ENCODE measurements at regions not wholly inside any gene's neighbourhood (a gene's known extent, or its start where the extent isn't known, plus 50 kb on each side); places are given as distances from the start of the nearest gene placed in this dataset.

DNA sequence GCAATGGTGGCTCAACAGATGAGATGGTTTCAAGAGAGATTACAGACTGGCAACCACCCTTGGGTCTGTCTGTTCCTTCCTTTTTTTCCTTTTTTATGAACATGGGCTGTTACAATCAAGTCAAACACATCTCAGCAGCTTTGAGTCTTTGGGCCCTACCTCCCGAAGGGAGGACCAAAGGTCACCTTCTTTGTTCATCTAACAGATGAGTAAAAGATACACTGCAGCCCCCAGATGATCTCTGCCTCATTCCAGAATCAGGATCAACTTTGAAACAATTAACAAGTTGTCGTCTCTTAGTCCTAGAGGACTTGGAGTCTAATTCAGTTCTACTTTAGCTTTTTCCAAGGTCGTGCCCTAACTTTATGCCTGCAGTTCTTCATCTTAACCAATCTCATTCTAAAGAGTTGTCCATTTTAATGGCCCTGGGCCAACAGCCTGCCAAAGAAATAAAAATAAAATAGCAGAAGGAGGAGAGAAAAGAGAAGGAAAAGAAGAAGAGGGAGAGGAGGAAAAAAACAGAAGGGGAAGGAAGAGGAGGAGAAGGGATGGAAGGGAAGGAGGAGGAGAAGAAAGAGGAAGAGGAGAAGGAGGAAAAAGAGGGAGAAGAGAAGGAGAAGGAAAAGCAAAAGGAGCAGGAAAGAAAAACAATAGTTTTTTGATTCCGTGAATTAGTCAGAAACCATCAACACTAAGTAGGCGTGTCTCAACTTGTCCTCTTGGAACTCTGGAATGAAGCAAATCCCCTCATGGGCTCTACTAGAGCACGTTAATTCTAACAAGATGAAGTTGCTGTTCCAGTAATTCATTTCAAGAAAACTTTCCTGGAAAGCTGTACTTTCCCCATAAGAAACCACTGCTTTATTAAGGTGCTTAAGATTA lies 281.2 kb downstream of the FOXO1 start:
- in situ Hi-C loops (cut with MboI; ENCODE audit: low pct_unique_long_range_greater_than_20kb, low sequenced_read_pairs): no loop called here
- no peak for DNase-seq

DNA sequence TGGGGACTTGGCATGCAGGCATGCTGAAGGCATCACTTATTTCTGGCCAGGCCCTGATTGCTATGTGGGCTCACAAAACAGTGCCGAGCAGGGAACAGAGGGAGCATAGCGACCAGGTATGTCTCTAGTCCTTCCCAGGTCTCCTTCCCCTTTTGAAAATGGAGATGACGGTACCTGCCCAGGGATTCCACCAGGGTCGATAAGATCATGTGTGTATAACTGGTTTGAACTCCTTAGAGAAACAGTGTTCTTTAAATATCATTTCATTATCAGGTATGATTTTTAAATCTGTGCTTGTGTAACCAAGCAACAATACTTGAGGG lies 280.6 kb downstream of the FOXO1 start:
- no peak for DNase-seq
- in situ Hi-C loops (cut with MboI; ENCODE audit: low pct_unique_long_range_greater_than_20kb, low sequenced_read_pairs): no loop called here

DNA sequence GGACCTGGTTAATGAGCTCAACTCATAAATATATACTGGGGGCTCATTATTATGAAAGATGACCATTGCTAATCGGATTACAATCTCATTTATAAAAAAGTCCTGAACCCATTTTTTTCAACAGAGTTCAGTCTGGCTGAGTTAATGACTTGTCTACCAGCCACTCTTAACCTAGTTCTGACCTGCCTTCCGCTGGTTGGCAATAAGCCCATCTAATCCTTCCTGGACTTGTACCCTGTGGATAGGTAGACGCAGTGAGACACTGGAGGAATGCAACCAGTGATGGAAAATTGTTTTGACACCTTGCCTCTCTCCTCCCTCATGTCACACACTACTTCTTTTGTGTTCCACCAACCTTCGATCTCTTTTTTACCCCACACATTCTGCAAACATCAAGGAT lies 279.9 kb downstream of the FOXO1 start:
- DNase-seq: no peak
- in situ Hi-C loops (cut with MboI; ENCODE audit: low pct_unique_long_range_greater_than_20kb, low sequenced_read_pairs): no loop called here

DNA sequence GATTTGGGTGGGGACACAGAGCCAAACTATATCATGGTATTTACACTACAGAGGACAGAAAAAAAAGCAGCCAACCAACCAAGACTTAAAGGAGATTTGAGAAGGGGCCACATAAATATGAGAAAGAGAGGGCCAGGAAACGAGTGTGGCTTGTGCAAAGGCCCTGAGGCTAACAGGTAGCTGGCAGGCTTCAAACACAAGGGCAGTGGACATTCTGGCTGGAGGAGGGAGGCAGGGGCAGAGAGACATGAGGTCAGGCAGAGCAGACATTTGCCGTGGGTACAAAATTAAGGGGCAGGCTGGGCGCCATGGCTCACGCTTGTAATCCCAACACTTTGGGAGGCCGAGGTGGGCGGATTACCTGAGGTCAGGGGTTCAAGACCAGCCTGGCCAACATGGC lies 278.7 kb downstream of the FOXO1 start:
- DNase-seq: no peak
- in situ Hi-C loops (cut with MboI; ENCODE audit: low pct_unique_long_range_greater_than_20kb, low sequenced_read_pairs): no loop called here

DNA sequence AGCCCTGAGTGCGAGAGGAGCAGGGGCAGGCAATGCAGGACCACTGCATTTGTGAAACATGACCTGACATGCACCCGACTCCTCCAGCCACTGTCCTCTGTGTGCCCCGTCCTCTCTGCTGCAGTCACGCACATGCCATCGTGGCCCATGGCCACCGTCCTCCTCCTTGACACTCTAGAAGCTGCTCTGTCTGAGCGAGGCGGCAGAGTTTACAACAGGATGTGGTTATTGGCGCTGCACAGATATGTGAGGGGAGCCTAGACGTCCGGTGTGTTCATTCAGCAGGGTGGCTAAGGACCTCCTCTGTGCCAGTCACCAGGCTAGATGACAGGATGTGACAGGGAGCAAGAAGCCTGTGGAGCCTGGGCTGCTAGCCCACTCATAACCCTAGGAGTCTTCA lies 277.8 kb downstream of the FOXO1 start:
- peak; percentile 89 for DNase-seq
- in situ Hi-C loops (cut with MboI; ENCODE audit: low pct_unique_long_range_greater_than_20kb, low sequenced_read_pairs): no loop called here

DNA sequence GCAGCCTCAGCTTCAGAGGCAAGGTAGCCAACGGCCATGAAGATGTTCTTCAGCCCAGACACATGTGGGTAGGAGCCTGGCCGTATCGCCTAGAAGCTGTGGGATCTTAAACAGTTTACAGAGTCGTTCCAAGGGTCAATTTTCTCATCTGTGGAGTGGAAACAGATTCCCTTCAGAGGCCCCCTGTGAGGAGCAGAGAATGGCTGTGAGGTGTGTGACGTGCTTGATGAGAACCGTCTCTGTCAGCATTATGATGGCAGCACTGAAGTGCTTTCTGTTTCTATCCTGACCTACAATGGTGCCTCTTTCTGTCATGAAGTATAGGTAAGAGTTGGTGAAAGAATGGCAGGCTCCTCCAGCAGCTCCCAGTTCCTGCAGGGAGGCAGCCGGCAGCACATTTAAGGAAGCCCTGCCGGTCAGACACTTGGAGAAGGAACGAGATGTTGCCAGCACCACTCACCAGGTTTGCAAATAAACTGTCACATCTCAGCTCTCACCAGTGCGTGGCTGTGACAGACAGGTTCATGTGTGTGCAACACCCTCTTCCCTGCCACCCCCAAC lies 277.3 kb downstream of the FOXO1 start:
- in situ Hi-C loops (cut with MboI; ENCODE audit: low pct_unique_long_range_greater_than_20kb, low sequenced_read_pairs): no loop called here

DNA sequence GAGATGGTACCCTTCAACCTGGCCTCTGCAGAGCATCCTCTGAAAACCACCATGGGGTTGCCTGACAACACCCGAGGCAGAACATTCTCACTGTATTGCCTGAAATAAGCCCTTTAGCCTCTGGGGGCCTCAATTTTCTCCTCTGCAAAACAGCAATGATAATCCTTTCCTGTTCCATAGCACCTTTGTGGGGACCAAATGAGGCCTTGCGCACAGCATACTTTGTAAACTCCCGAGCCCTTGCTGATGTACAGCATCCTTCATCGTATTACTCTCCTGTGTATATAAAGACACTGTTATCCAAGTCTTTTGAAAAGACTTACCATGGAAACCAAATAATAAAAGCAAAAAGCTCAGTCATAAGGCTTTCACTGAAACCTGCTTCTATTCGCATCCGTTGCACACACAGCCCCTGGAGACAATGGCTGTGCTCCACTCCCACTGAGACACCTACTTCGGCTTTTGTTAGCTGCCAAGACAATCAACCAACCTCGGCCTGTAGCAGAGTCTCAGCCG lies 276.0 kb downstream of the FOXO1 start:
- in situ Hi-C loops (cut with MboI; ENCODE audit: low pct_unique_long_range_greater_than_20kb, low sequenced_read_pairs): no loop called here
- no peak for DNase-seq

More for the DNA sequence above, 277.3 kb downstream of the FOXO1 start:
- peak; percentile 19 for DNase-seq

DNA sequence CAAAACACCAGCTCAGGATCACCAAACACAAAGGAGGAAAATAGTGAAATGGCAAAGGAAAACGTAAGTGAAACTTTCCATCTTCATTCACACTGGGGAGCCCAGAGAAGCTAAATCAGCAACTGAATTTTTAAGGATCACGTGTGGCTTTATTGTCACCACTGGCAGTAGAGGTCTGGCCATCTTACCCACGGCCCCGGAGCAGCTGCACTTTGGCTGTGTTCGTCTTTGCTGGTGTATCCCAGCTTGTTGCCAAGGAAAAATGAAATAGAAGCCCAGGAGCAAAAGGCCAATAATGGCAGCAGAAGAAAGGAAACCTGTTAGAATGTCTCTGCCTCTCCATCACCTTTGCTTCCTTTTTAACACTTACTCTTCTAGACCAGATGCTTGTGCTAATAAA lies 274.7 kb downstream of the FOXO1 start:
- no peak for DNase-seq
- in situ Hi-C loops (cut with MboI; ENCODE audit: low pct_unique_long_range_greater_than_20kb, low sequenced_read_pairs): no loop called here

DNA sequence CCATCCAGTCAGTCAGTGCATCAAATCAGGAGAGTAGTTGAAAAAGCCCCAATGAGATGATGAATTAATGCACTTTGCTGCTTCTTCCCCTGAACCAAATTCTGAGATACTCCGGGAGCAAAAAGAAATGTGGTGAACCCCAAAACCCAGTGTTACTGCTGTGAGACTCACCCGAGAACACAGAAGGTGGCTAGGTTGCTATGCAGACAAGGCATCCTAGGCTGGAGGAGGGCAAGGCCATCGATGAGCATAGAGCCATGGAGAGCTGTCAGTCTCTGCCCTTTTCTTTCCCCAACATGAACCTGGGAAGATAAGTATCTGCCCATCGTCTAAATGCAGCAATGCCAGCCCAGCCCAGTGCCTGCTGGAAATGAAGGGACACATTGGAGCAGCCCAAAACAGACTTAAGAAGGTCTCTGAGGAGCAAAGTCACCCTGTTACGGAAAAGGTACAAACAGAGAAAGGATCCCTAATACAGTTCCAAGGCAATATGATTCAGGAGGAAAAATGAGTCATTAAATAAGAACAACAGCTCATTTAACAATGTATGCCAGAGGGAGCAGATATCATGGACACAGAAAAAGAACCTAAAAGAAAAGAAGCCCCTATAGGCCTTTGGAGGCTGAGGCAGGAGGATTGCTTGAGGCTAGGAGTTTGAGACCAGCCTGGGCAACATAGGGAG lies 272.0 kb downstream of the FOXO1 start:
- DNase-seq: no peak
- in situ Hi-C loops (cut with MboI; ENCODE audit: low pct_unique_long_range_greater_than_20kb, low sequenced_read_pairs): no loop called here

DNA sequence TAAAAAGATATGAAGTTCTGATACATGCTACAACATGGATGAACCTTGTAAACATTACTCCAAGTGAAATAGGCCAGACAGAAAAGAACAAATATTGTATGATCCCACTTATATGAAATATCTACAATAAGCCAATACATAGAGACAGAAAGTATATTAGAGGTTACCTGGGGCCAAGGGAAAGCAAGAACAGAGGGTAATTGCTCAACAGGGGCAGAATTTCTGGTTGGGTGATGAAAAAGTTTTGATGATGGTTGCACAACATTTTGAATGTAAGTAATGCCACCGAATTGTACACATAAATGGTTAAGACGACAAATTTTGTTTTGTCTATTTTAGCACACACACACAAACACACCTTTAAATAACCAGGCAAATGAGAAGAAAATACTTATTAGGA lies 268.4 kb downstream of the FOXO1 start:
- DNase-seq: no peak
- in situ Hi-C loops (cut with MboI; ENCODE audit: low pct_unique_long_range_greater_than_20kb, low sequenced_read_pairs): no loop called here

DNA sequence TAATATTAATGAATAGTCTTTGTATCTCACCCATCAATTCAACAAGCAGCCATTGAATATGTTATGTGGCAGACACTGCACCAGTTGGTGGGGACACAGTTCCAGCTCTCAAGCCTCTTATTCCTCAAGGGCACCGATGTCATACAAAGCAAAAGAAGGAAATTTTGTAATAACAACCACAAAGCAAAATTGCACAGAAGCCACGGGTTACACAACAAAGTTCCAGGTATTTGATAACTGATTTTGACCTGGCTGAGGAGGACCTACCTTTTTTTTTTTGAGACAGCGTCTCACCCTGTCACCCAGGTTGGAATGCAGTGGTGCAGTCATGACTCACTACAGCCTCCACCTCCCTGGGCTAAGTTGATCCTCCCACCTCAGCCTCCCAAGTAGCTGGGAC lies 266.7 kb downstream of the FOXO1 start:
- no peak for DNase-seq
- in situ Hi-C loops (cut with MboI; ENCODE audit: low pct_unique_long_range_greater_than_20kb, low sequenced_read_pairs): no loop called here

DNA sequence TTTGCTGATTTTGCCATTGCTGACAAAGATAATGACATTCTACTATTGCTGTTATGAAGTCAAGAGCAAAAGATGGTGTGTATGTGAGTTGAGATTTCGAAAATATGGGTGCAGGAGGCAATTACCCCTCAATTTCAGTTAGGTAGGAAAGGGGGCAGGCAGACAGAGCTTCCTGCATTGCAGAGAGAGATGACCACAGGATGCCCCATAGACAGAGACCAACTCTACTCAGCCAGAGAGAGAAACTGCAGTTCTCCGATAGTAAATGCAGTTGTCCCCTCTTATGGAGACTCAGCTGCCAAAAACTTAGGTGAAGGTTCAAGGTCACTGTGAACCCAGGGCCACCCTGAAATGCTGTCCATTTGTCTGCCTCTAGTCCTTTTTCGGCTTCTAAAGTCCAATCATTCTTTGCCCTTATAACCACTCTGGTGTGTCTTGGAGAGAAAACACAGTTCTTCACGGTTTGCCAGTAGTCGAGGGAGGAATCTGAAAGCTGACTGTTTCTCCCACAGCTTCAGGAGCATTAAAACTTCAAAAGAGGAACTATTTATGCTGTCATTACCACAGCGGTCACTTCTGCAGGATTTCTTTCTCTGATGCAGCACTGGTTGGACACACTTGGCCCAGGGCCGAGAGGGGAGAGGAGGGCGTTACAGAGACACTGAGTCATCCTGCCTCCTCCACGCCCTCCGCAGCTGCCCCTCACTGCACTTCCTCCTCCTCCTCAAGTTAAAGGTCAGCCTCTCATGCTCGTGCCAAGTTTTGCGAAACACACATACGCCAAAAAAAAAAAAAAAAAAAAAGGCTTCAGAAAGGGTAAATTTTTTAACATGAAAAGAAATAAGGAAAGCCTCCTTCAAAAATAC lies 264.3 kb downstream of the FOXO1 start:
- peak; percentile 99 for DNase-seq
- in situ Hi-C loops (cut with MboI; ENCODE audit: low pct_unique_long_range_greater_than_20kb, low sequenced_read_pairs): no loop called here

DNA sequence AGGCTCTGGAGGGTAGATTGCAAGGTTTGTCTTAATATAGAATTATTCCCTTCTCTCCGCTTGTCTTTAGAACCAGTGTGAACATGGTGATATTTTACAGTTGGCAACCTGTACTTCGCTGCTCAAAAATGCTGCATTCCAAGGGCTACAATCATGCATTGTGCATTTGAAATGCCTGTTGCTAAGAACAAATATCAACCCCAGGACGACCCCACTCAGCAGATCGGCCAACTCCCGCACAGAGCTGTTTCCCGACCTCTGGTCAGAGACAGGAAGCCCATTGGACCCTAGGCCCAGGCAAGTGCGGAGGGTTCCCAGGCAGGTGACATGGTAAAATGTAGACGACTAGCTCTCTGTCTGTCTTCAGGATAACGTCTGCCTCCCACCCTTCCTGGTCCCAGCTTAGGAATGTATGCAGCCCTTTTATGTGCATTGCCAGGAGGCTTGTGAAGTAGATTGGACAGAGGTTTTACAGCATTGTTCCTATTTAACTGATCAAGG lies 263.5 kb downstream of the FOXO1 start:
- in situ Hi-C loops (cut with MboI; ENCODE audit: low pct_unique_long_range_greater_than_20kb, low sequenced_read_pairs): no loop called here

DNA sequence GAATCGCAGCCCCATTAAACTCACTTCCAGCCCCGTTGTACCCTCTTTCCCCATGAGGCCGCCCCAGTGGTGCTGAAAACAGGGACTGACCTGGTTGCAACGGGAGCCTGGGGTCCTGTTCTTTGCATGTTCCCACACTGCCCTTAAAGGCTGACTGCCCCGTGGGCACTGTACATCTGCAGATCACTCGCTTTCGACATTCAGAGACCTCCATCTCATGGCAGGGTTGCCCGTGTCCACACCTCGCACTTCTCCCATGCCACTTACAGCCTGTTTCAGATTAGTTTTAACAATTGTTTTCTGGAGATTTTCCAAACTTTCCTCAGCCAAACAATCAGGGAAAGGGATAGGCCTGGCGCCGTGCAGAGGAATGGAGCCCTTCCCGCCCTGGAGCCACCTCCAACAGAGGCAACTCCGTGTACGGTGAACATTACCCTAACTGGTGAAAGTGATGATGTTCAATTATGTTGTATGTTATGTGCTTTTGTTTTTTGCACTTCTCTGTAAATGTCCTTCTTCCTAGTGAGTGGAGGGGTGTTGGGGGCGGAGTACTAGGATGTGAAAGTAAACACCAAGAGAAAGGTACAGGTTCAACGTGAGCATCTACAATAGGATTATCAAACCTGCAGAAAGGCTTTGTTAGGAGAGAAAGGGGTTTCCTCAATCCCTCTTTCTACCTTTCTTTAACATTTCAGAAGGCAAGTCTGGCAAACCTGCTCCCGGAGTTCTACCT lies 262.8 kb downstream of the FOXO1 start:
- in situ Hi-C loops (cut with MboI; ENCODE audit: low pct_unique_long_range_greater_than_20kb, low sequenced_read_pairs): no loop called here
- no peak for DNase-seq

More for the DNA sequence above, 263.5 kb downstream of the FOXO1 start:
- DNase-seq: no peak

DNA sequence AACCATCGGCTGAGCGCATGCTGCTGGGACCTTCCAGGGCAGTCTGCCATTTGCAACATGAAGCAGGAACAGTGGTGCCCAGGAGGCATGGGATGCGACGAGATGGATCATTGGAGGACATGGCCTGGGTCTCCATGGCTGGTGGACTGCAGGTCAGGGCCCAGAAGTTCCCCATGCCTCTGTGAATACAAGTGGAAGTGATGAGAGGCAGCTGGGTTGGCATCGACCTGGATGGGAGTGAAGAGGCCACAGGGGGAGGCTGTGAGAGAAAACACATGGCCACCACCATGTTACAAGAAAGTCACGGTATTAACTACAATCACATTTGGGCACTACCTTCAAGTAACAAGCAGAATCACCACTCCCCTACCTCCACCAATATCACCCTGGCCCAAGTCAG lies 262.0 kb downstream of the FOXO1 start:
- in situ Hi-C loops (cut with MboI; ENCODE audit: low pct_unique_long_range_greater_than_20kb, low sequenced_read_pairs): no loop called here
- no peak for DNase-seq

DNA sequence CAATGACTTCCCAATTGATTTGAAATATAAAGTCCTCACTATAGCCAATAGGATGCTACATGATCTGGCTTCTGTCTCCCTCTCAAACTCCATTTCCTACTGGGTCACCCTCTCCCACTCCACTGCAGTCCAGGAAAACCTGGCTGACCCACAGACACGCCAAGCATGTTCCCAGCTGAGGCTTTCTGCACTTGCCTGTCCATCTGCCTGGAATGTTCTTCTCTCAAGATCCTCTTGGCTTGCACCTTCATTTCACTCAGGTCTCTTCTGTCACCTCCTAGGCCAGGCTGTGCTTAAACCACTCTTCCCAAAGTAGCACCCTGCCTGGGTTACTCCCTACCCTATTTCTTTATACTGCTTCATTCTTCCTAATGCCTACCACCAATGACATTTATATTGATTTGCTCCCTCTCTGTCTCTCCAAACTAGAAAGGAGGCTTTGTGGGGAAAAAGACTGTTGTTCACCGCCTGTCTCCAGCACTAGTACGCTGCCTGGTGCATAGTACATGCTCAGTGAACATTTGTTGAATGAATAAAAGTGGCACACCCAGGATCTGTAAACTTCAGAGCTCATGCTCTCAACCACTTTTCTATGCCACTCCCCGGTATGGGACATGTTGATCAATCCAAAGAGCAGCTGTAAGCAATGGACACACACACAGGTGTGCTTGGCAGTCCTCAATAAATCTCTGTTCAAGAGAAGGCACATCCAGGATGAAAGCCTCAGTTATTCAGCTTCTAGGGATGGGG lies 261.3 kb downstream of the FOXO1 start:
- in situ Hi-C loops (cut with MboI; ENCODE audit: low pct_unique_long_range_greater_than_20kb, low sequenced_read_pairs): no loop called here
- no peak for DNase-seq

DNA sequence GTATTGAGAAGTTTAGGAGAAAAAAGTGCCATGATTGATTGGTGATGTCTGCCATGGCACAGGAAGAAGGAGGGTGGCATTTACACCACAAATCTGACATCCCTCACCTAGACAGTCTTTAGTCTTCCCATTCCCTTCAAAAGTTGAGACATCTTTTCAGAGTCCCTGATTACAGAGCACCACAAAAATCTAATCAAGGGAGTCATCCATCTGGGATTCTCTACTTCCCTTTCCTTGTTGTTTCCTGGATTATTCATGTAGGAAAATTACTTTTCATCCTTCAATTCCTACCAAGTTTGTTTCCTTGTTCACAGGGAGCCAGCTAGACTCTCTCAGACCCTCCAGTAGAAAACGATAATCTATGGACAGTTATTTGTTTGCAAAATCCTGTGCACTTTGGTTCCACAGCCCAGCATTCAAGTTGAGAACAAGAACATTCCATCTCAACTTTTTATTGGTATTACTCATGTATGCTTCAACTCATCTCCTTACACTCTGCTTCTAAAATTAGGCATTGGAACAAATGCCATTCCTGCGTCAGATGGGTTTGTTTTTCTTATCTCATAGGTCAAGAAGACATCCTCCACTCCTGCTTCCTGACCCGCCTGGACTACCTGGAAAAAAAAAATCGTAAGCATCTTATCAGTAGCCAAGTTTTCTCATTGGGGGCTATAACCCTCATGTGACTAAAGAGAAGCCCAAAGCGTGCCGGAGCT lies 259.9 kb downstream of the FOXO1 start:
- in situ Hi-C loops (cut with MboI; ENCODE audit: low pct_unique_long_range_greater_than_20kb, low sequenced_read_pairs): no loop called here
- DNase-seq: no peak
